Kidney tubule cell (primary cell): ENCODE measurements at regions not wholly inside any gene's neighbourhood (a gene's known extent, or its start where the extent isn't known, plus 50 kb on each side); places are given as distances from the start of the nearest gene placed in this dataset.

ENCODE experiments used
- DNase-seq: peaks from one replicate; pipeline ENCODE4 v3.0.0-alpha.2; 2018; ENCODE audit warnings: low spot score

DNA sequence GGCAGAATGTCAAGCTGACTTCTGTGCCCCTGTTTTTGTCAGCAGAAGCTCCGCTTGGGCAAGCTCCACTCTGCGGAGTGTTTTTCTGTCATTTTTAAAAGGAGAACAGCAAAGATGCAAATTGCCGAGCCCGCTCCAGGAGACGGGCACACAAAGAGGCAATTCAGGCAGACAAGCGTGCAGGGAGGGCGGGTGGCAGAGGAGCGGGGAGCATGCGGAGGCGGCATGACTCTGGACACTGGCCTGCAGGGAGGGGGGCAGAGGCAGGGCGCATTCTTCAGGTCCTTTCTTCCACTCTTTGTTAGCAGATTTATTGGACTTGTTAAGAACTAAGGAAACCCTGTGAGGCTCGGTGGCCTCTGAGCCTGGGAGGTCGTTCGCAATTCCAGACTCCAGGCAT lies 187.3 kb upstream of the RMST start:
- peak; percentile 33 for DNase-seq

DNA sequence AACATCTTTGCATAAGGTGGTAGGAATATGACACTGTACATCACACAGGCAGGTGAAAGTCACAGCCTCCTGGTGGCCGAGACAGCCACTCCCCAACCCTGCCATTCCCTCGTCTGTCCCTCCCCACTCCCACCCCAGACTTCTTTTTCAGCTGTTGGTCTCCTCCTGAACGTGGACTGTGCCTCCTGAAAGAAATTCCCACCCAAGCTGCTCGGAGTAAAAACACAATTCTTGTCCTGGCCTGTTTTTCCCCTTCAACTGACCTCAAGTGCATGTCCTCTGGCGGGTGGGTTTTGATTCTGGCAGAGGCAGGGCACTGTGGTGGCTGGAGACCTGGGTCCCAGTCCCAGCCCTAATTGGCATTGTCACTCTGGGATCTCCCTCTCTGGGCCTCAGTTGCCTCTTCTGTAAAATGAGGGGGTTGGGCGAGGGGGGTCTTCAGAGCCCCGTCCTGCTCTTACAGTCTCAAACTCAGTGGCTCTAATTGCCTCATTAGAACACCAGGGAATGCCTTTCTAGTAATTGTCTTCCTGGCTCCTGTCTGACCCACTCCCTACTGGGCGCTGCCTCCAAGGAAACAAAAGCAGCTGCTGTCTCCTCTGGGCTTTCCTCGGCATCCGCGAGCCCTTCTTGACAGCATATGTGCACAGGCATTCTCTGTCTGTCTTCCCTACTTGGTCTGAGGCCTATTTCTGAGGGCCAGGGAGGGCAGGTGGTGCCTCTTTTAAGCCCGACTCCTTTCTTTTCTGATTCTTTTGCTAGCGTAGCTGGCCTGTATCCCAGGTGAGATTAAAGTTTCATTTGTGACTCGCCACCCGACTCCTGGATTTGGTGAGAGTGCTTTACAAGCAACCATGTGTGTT lies 186.6 kb upstream of the RMST start:
- peak; percentile 49 for DNase-seq

DNA sequence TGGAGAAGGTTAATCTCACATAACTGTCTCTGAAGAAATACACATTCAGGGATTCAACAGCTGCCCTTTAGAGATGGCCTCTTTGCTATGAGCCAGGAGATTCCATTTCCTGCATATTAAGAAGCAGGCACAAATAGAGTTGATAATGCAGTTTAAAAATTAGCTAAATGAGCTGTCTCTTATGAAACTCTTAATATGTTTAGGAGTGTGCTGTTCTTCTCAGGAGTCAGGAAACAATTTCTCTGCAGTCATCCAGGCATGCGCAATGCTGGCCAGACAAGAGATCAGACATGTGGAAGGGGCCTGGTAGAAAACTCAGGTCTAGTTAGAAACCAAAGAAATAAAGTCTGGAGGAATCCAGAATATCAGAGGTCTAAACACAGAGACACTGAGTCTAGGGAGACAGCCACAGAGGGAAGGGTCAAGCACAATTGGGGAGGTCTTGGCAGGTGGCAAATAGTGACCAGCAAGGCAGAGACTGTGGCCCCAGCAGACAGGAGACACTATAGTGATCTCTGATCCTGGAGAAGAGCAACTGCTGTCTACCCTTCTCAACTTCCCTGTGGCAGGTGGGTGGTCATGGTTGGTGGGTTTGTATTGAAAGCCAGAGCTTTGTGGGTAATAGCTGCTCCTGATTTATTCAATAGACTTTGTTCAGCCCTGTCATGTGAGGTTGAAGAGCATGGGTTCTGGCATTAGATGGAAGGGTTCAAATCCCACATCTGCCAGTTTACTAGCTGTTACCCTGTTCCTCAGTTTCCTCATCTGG lies 185.8 kb upstream of the RMST start:
- DNase-seq = peak; percentile 3

DNA sequence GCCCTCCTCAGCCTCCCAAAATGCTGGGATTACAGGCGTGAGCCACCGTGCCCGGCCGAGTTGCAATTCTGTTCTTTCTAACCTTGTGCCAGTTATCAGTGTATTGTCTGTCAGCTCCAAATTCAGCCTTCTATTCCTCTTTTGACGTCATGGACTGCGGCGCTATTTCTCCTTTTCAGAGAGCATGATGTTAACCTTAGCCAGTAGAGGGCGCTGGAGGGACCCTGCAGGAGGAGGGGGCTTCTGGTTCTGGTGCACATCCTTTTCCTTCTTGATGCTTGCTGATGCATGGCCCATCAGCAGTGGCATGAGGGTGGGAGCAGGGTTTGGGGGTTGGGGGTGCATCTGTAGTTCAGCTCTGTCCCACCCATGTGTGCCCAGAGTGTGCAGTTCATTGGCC lies 179.3 kb upstream of the RMST start:
- DNase-seq = no peak

DNA sequence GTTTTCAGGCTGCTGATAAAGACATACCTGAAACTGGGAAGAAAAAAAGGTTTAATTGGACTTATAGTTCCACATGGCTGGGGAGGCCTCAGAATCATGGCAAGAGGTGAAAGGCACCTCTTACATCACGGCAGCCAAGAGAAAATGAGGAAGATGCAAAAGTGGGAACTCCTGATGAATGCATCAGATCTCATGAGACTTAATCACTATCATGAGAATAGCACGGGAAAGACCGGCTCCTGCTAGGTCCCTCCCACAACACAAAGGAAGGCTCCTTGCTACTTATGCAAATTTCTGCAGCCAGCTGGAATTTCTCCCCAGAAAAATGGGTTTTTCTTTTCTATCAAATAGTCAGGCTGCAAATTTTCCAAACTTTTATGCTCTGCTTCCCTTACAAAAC lies 174.1 kb upstream of the RMST start:
- no peak for DNase-seq

DNA sequence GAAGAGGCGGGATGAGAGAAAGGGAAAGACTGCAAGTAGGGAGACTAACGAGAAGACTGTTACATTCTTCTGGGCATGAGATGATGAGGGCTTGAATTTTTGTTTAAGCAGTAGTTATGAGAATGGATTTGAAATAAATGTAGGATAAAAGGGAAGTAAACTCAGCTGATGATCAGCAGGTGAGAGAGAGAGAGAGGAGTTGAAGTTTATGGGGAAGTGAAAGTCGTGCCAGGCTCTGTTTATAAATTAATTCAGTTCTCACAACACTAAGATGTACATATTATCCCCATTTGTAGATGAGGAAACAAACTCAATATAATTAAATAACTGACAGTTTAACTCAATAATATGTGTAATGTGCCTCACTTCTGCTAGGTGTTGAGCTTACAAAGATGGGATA lies 170.0 kb upstream of the RMST start:
- DNase-seq = no peak

DNA sequence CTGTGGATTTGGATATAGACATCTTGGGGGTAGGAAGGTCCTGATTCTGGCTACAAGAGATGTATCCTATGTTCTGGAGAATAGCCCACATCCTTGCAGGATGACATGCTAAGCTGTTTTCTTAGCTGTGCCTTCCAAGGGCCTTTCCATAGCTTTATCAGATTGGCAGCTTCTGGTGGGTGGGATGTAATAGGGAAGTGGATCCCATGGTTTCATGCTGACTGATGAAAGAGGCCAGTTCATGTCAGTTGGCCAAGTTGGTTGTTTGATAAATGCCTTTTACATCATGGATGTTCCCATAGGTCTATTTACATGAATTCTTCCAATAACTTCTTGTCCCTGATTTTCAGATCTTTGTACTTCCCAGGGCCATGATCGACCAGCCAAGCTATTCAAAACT lies 169.1 kb upstream of the RMST start:
- no peak for DNase-seq

DNA sequence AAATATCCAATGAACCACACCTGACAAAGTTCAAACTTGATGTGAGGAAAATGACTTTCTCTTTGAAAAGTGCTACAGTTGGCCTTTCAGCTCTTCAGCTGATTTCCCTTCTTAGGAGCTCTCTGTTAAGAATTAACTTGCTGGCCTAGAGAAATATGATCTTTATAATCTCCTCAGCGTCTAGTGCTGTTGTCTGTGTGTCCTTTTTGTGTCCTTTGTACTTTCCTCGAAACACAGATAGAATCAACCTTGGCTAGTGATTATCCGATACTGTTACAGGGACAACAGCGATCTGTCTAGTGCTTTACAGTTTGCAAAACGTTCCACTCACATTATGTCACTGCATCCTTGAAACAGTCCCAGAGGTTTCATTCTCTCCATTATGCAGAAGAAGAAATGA lies 162.8 kb upstream of the RMST start:
- no peak for DNase-seq

DNA sequence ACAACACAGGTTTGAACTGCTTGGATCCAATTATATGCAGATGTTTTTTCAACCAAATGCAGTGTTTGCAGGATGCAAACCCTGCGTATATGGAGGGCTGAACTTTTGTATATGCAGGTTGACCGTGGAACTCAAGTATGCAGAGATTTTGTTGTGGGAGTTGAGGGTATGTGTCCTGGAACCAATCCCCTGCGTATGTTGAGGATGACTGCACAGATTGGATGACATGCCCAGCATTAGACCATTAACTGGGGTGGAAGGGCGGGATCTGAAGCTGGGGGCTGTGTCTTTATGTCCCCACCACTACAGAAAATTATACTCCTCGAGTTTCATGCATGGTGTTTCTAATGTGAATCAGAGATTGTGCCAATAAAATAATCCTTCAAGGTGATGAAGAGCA lies 162.2 kb upstream of the RMST start:
- no peak for DNase-seq

DNA sequence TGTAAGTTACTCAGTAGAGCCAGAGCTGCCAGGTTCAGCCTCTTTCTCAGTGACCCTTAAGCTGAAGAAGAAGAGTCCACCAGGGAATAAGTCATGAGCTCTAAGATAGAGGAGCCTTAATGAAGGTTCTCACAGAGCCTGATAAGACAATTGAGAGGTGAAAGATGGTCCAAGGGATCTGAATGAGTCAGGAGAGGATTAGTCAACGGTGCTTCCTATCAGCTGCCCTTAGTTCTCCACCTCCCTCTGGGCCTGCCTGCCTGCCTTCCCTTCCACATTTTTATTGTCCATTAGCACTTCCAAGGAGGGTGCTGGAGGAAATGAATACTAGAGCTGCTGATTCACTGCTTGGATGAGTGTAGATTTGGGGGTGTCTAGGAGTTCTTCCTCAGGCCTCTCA lies 161.7 kb upstream of the RMST start:
- DNase-seq = peak; percentile 58

DNA sequence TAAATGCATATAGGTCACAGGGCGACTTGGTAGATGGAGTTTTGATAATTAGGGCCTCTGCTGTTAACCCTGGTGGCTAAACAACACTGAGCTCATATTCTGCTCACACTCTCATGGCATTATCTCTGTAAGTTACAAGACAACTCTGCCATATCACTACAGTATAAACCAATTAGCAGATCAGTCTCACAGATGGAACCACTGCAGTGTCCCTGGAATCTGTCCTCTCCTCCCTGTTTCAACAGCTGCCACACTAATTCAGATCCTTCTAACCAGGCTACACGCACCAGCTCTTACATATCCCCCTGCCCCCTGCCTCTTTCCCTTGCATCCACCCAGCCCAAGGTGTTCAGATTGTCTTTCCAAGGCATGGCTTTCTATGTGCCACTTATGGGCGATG lies 161.0 kb upstream of the RMST start:
- no peak for DNase-seq

DNA sequence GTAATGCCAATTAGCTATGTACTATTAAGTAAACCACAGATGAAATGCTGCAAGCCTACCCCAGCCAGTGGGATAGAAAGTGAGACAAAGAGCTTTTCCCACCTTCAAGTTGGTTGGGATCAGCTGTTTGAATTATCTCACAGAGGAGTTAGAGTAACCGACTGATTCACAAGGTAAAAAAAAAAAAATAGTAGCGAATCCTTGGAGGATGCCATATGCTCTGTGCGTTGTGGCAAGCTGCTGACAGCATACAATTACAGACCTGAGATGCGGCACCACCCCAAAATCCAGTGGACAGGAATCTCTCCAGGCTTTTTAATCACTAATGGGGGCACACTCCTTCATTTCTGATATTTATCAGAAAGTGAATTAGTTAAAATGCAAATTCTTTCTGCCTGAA lies 157.0 kb upstream of the RMST start:
- DNase-seq = no peak

DNA sequence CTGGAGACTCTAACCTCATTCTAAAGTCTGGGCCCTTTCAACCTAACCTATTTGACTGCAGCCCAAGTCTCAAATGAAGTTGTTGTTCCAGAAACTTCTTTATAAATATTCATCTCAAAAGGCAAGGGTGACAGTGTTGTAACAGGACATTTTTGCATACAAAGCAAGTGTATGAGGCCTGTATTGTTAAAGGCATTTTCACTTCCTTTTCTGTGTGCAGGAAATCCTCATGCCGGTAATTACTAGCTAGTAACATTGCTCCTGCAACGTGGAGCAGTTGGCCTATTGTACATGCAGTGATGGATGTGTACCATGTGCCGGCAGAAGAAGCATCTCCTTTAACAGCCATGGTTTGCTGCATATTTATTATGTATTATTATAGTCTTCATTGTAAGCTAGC lies 156.5 kb upstream of the RMST start:
- no peak for DNase-seq

DNA sequence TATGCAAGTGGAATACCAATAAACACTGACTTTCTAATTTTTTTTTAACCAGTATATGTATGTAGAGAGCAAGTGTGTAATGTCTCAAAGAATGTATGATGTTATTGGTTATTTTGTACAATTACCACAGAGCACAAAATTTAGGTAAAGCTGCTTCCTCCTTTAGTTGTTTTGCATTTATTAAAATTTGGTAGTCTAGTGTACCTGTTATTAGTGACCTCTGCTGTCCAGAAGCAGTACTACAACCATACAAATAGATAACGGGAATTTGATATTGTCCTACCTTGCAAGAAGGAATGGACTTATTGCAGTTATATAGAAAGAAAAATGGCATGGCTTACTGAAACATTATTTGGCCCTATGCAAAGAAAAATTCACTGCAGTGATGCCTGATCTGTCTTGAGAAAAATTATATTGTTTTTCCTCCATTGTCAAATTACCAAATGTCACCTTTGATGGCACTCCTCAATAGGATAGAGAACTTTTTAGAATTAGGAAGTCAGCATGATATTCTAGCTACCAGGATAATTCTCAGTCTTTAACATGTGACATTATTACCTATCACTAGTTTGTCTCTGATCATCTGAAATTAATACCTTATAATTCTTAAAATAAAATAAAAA lies 153.9 kb upstream of the RMST start:
- DNase-seq = peak; percentile 64

DNA sequence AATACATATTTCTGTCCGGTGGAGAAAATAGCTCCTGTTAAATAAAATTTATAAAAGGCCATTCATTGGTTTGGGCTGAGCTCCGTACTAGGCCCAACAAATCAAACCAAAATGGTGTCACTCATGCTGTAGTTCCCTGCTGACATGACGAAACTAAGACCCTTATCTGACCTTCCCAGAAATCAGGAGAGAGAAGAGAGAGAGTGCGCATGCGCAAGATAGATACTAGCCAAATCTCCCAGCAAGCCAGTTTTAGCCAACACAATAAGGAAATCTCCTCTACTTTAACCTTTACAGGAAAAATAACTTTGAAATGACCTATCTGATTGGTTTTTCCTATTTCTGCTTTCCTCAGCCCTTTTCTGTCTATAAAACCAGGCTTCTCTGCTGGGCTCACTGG lies 152.7 kb upstream of the RMST start:
- no peak for DNase-seq

DNA sequence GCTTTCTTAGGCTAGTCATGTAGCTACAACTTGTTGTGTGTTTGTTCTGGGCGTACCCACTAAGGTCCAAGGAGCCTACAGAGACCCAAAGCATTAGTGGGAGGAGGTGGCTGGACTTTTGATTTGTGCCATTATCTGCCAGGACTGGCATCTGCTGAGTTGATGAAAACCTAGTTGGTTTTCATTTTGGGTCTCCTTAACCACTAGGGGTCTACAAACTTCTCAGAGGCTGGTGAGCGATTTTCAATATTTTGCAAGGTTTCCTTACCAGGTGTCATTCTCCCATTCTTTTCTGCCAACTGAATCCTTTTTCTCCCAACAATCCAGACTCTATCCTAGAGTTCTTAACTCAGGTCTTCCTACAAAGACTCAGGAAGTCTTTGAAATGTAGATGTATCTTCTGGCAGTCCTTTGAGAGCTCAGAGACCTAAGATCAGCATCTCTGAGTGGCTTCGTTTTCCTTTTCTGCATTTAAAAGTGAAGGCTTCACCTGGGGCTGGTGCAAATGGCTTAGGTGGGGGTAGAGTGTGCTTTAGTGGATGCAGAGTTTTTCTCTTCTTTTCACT lies 150.0 kb upstream of the RMST start:
- no peak for DNase-seq

DNA sequence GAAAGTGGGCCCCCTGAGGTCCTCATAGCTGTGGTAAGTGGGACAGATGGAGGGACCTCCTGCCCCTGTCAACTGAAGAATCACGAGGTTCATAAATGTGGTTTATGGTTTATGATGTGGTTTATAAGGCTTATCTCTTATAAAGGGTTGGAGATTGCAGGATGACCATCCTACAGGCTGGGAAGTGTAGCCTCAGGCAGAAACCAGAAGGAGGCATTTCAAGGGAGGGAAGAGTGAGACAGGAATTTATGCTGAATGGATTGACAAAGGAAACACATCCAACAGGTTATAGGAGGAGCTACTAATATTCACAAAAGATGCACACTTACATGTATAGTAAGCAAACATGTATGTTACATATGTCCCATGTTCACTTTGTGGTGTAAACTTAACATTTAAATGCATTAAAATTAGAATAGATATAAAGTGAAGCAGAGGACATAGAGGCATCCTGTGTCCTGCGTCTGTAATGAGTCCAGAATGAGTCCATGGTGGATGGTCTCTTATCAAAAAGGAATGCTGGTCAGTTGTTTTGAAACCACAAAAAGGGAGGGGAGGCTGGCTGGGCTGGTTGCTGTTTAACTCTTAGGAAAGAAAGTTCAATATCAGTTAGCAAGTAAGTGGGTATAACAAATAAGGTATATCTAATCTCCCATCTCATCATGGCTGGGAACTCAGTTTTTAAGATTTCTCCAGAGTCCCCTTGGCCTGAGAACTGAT lies 149.0 kb upstream of the RMST start:
- DNase-seq = peak; percentile 60

DNA sequence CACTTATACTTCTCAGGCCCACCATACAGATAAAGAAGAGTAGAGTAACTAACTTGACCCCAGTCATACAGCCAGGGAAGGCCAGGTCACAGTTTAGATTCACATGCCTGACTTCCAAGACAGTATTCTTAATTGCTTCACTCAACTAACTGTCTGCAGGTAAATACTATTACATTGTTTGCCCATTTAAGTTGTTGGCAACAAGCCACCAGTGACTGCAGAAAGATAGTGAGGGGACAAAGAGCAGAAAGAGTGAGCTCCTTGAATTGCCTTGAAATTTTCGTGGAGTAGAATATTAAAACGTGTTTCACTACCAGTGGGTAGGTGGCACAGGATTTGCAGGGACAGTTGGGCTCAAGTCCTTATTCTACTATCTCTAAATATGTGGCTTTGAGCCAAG lies 146.3 kb upstream of the RMST start:
- no peak for DNase-seq

DNA sequence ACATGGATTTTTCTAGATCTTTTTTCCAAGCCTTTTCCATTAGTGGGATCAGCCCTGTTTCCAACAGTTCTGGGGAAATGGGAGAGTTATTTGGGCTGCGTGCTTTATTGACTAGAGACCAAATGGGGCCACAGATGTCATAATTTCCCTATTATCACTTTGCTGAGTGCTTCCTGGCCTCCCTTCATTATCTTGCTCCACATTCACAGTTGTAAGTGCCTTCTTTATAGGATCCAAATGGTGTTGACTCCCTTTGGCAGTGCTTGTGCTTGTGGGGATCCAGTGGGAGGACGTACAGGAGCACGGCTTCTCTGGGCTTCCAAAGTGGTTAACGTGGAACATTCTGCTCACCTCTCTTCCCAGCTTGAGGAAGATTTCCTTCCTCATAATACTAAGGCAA lies 141.0 kb upstream of the RMST start:
- DNase-seq = no peak

DNA sequence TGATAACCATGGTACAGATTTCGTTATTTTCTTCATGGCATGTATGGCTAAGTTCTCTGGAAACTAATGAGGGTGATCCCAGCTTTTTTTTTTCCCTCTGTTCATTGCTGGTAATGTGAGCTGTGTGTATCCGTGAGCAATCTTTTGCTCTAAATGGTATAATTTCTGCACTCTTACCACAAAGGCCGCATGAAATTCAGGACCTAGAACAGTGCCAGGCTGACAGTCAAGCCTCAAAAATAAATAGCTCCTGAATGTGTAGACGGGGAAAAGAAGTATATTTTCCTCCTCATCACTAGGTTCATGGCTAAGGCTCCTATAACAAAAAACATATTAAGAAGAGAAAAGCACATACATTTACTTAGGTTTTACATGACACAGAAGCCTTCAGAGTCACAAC lies 140.2 kb upstream of the RMST start:
- no peak for DNase-seq

DNA sequence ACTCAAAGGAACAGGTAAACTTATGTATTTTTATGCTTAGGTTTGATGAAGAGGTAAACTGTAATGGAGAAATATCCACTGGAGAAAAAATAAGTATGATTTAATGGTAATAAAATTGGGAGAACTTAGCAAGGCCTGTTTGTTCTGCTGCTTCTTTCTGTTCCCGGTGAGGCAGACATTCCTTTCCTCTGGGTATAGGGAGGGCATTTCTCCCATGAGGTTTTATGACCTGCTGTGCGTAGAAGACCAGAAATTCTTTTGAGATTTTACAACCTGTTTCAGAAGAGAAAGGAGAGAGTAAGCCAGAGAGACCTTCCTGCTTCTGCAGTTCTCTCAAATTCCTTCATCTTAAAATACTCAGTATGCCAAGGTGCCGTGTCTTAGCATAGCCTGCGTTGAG lies 139.4 kb upstream of the RMST start:
- DNase-seq = no peak

DNA sequence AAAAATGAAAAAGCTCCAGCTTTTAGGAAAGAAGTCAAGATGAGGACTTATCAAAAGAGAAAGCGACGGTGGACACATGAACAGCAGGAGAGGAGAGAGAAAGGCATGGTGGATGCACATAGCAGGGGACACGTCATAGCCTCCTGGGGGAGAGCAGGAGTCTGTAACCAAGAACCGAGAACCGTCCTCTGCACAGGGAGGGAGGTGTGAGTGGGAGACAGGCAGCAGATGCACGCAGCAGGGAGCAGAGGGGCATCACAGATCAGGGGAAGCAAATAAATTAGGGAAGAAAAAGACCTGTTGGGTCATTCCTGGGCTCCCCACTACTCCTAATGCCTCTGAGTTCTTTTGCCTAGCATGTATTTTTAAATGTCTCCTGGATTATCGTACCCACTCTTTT lies 138.1 kb upstream of the RMST start:
- DNase-seq = no peak
